CD14-positive monocyte (primary cell): ENCODE measurements at regions not wholly inside any gene's neighbourhood (a gene's known extent, or its start where the extent isn't known, plus 50 kb on each side); places are given as distances from the start of the nearest gene placed in this dataset.
A peak's percentile ranks its signal among the peaks of the same experiment; 100 is the strongest.

ENCODE experiments used
- DNase-seq, 3 donors: peaks; one replicate each; pipeline ENCODE4 v3.0.0-alpha.2; 2011 to 2022
- H2AFZ ChIP-seq: 2 replicates; pipeline ENCODE4 v1.6.0; 2012; ENCODE audit warnings: mild to moderate bottlenecking, low read depth, low read length, inconsistent platforms; ENCODE audit not compliant: insufficient read depth, poor library complexity, severe bottlenecking
- H3K27ac ChIP-seq, 2 donors: 1 replicate in 1 of 2; 2 replicates in 1 of 2; pipeline ENCODE4 v1.5.1; 2012 to 2013; ENCODE audit warnings: low read length in 2 of 2, control low read depth in 1 of 2, inconsistent platforms in 1 of 2, low read depth in 1 of 2, mild to moderate bottlenecking in 1 of 2
- H3K27me3 ChIP-seq, 2 donors: one replicate each; pipeline versions ENCODE4 v1.6.0 to v1.6.1; 2011 to 2013; ENCODE audit warnings: low read length in 2 of 2; ENCODE audit not compliant: control insufficient read depth in 2 of 2, insufficient read depth in 2 of 2
- H3K36me3 ChIP-seq, 2 donors: replicated peaks in 1 of 2; 1 replicate in 1 of 2; 2 replicates in 1 of 2; pipeline versions ENCODE4 v1.5.1 to v1.6.1; 2012 to 2013; ENCODE audit warnings: low read length in 2 of 2, control low read depth in 1 of 2, inconsistent platforms in 1 of 2, mild to moderate bottlenecking in 1 of 2; ENCODE audit not compliant: insufficient read depth in 2 of 2, control insufficient read depth in 1 of 2
- H3K4me1 ChIP-seq, 2 donors: 1 replicate in 1 of 2; 2 replicates in 1 of 2; pipeline versions ENCODE4 v1.5.1 to v1.6.1; 2012 to 2013; ENCODE audit warnings: low read length in 2 of 2, control low read depth in 1 of 2, inconsistent platforms in 1 of 2, mild to moderate bottlenecking in 1 of 2, moderate library complexity in 1 of 2; ENCODE audit not compliant: insufficient read depth in 2 of 2, control insufficient read depth in 1 of 2
- H3K4me2 ChIP-seq: replicated peaks from 2 replicates; pipeline ENCODE3; 2012; ENCODE audit warnings: low read length, moderate library complexity, mild to moderate bottlenecking; ENCODE audit not compliant: poor library complexity, severe bottlenecking; ENCODE audit errors: extremely low read depth
- H3K4me3 ChIP-seq, 3 experiments: fragments of 200-600 bp in 1 of 3; sonication (generic) in 1 of 3; replicated peaks in 1 of 3; 1 replicate in 2 of 3; 2 replicates in 1 of 3; pipeline ENCODE4 v1.5.1; 2011 to 2013; ENCODE audit warnings: low read length in 3 of 3, mild to moderate bottlenecking in 3 of 3, control low read depth in 2 of 3, low read depth in 2 of 3, inconsistent platforms in 1 of 3, moderate library complexity in 1 of 3
- H3K79me2 ChIP-seq: 2 replicates; pipeline ENCODE4 v1.6.0; 2012; ENCODE audit warnings: mild to moderate bottlenecking, control low read depth, inconsistent platforms, low read length, moderate library complexity; ENCODE audit not compliant: insufficient read depth
- H3K9ac ChIP-seq: 2 replicates; pipeline ENCODE4 v1.6.0; 2017; ENCODE audit warnings: low read length, mild to moderate bottlenecking; ENCODE audit not compliant: insufficient read depth, poor library complexity, severe bottlenecking
- H3K9me3 ChIP-seq, 2 donors: replicated peaks in 1 of 2; 1 replicate in 1 of 2; 2 replicates in 1 of 2; pipeline versions ENCODE4 v1.5.1 to v1.6.1; 2012 to 2013; ENCODE audit warnings: low read length in 2 of 2, control low read depth in 1 of 2; ENCODE audit not compliant: control insufficient read depth in 1 of 2, insufficient read depth in 1 of 2
- H4K20me1 ChIP-seq: 2 replicates; pipeline ENCODE4 v1.6.0; 2012; ENCODE audit warnings: mild to moderate bottlenecking, low read length, control low read depth, moderate library complexity; ENCODE audit not compliant: insufficient read depth
- H3K27ac Mint-ChIP-seq, 7 donors: one replicate each; pipeline ENCODE4 v1.8.0; 2020; ENCODE audit warnings: mild to moderate bottlenecking in 7 of 7, mixed read lengths in 7 of 7, moderate library complexity in 6 of 7, inconsistent platforms in 2 of 7
- H3K27me3 Mint-ChIP-seq, 3 donors: one replicate each; pipeline ENCODE4 v1.8.0; 2021 to 2022; ENCODE audit warnings: low read depth in 3 of 3, mild to moderate bottlenecking in 3 of 3, mixed read lengths in 3 of 3, moderate library complexity in 3 of 3, inconsistent platforms in 1 of 3
- H3K36me3 Mint-ChIP-seq, 2 donors: one replicate each; pipeline ENCODE4 v1.8.0; 2020; ENCODE audit warnings: mixed read lengths in 2 of 2, inconsistent platforms in 1 of 2, mild to moderate bottlenecking in 1 of 2
- H3K4me1 Mint-ChIP-seq: one replicate; pipeline ENCODE4 v1.8.0; 2020; ENCODE audit warnings: mild to moderate bottlenecking, mixed read lengths
- H3K4me3 Mint-ChIP-seq, 2 donors: one replicate each; pipeline ENCODE4 v1.8.0; 2020; ENCODE audit warnings: mild to moderate bottlenecking in 2 of 2, mixed read lengths in 2 of 2, moderate library complexity in 1 of 2
- H3K9me3 Mint-ChIP-seq, 7 donors: one replicate each; pipeline ENCODE4 v1.8.0; 2020 to 2022; ENCODE audit warnings: mixed read lengths in 7 of 7, mild to moderate bottlenecking in 6 of 7, moderate library complexity in 6 of 7, inconsistent platforms in 2 of 7
- WGBS: methylation state at CpG from one replicate; pipeline ENCODE4 v1.1.5; 2013; ENCODE audit warnings: missing lambda C conversion rate; ENCODE audit not compliant: insufficient coverage; 5-methylcytosine and 5-hydroxymethylcytosine counted together
- intact Hi-C, 2 donors: fragments of 100-400 bp; cut with micrococcal nuclease; formaldehyde crosslinking; loops; one replicate each; pipeline versions ENCODE4 v1.15.0 to v1.15.1; 2023
- TF ChIP-seq, protein P1 (sequence below): fragments of 200-600 bp; IDR thresholded peaks from one replicate; pipeline ENCODE4 v1.8.0; 2022; ENCODE audit warnings: antibody characterized with exemption, mild to moderate bottlenecking

DNA sequence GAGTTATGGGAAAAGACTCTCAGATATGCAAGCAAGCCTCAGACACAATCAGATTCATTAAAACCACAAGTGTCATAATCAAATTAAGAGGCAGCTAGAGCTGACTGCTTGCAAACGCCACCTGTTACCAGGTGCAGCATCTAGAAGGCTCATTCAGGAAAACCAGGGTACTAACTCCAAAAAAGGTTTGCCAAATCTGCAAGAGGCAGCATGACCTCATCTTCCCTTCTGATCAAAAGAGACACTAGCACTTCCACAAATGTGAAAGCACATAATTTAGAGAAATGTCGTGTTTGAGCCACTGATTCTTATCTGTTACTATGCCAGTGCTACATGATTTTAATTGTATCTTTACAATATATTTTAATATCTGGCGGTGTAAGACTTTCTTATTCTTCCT, 123.3 kb upstream of the NANOGP8 start:
- no peaks in the 10 kb centered on the region for H3K4me1 Mint-ChIP-seq
- 83% methylated on average over 1 of the region's 3 CpGs for WGBS
- H3K27ac Mint-ChIP-seq = no peak overlapping the region
- Histone ChIP-seq H3K4me1 (no peaks in the 10 kb centered on the region), H4K20me1 (no peaks in the 10 kb centered on the region), H3K9ac (no peak overlapping the region), H3K36me3 (no peaks in the 10 kb centered on the region), H3K27me3 (no peaks in the 10 kb centered on the region), H3K79me2 (no peaks in the 10 kb centered on the region), H2AFZ (no peak overlapping the region), H3K27ac (no peak overlapping the region), H3K4me2 (no peak overlapping the region), H3K4me3 (no peak overlapping the region), H3K9me3 (no peaks in the 10 kb centered on the region)
- no peaks in the 10 kb centered on the region for H3K36me3 Mint-ChIP-seq
- H3K9me3 Mint-ChIP-seq = peaks cover 0 to under 1% (median 0%) of the 10 kb centered on the region in 7 donors
- peaks cover 0 to 1% (median 0%) of the 10 kb centered on the region in 3 donors for H3K27me3 Mint-ChIP-seq
- no peak overlapping the region for H3K4me3 Mint-ChIP-seq
- TF ChIP-seq, protein P1, sequence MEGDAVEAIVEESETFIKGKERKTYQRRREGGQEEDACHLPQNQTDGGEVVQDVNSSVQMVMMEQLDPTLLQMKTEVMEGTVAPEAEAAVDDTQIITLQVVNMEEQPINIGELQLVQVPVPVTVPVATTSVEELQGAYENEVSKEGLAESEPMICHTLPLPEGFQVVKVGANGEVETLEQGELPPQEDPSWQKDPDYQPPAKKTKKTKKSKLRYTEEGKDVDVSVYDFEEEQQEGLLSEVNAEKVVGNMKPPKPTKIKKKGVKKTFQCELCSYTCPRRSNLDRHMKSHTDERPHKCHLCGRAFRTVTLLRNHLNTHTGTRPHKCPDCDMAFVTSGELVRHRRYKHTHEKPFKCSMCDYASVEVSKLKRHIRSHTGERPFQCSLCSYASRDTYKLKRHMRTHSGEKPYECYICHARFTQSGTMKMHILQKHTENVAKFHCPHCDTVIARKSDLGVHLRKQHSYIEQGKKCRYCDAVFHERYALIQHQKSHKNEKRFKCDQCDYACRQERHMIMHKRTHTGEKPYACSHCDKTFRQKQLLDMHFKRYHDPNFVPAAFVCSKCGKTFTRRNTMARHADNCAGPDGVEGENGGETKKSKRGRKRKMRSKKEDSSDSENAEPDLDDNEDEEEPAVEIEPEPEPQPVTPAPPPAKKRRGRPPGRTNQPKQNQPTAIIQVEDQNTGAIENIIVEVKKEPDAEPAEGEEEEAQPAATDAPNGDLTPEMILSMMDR = no peak
- no peak for DNase-seq
- intact Hi-C loops = no loop called here

DNA sequence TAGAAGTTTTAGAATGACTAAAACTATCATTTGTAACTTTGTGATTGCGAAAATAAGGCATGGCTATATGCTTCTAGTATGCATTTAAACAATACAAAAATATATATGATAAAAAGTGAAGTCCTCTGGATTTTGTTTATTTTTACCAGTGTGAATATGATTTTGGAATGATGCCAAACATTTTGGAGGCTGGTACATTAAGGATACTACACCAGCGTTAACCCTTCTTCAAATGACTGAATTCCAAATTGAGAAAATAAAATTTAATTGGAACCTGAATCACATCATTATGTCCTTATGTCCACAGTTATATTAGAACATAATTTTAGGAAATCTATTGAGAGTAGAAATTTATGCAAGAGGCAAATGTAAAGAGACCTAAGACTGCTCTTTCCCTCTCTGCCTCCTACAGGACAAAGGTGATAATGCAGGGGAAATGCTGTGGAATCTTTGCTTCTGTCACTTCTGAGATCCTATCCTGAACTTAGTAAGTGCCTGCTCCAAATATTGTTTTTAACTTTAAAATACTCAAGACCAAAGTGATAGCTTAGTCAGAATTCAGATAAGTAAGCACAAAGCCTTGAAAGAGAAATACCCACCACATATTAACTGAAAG, 121.1 kb upstream of the NANOGP8 start:
- H3K9ac ChIP-seq = no peak overlapping the region
- H3K4me3 Mint-ChIP-seq = no peak overlapping the region
- no peaks in the 10 kb centered on the region for H3K9me3 Mint-ChIP-seq
- H2AFZ ChIP-seq = no peak overlapping the region
- no peak overlapping the region for H3K4me3 ChIP-seq
- H3K9me3 ChIP-seq = no peaks in the 10 kb centered on the region
- H3K27me3 Mint-ChIP-seq = no peaks in the 10 kb centered on the region
- WGBS = no CpG with 5 or more reads among the region's 2 CpGs
- H3K79me2 ChIP-seq = no peaks in the 10 kb centered on the region
- no peaks in the 10 kb centered on the region for H3K36me3 Mint-ChIP-seq
- DNase-seq = no peak
- H3K4me2 ChIP-seq = no peak overlapping the region
- H3K4me1 ChIP-seq = no peaks in the 10 kb centered on the region
- H3K36me3 ChIP-seq = no peaks in the 10 kb centered on the region
- H4K20me1 ChIP-seq = no peaks in the 10 kb centered on the region
- TF ChIP-seq, protein P1 = peak; percentile 65
- no peaks in the 10 kb centered on the region for H3K27me3 ChIP-seq
- no peak overlapping the region for H3K27ac Mint-ChIP-seq
- no peaks in the 10 kb centered on the region for H3K4me1 Mint-ChIP-seq
- intact Hi-C loops = no loop called here
- H3K27ac ChIP-seq = no peak overlapping the region
